ENCODE measurements at regions not wholly inside any gene's neighbourhood (a gene's known extent, or its start where the extent isn't known, plus 50 kb on each side); places are given as distances from the start of the nearest gene placed in this dataset.

DNA sequence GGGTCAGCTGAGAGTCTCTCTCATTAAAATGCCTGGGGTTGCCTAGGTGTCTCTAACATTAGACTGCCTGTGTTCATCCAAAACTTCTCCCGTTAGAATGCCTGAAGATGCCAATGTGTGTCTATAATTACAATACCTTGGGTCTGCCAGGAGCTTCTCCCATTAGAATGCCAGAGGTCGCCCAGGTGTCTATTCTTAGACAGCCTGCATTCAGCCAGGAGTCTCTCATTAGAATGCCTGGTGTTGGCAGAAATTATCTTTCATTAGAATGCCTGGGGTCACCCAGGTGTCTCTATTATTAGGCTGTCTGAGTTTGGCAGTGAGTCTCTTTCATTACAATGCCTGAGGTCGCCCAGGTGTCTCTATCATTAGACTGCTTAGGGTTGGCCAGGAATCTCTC is 1560.2 kb downstream of the UQCRFS1 start:
- DNase-seq, result no peak

- no peak for DNase-seq
Measured at GRCh38 chr19:27652281-27652680, 1560.7 kb downstream of the UQCRFS1 start.

- DNase-seq, result no peak
Measured at GRCh38 chr19:27647423-27647822, 1565.5 kb downstream of the UQCRFS1 start.

DNA sequence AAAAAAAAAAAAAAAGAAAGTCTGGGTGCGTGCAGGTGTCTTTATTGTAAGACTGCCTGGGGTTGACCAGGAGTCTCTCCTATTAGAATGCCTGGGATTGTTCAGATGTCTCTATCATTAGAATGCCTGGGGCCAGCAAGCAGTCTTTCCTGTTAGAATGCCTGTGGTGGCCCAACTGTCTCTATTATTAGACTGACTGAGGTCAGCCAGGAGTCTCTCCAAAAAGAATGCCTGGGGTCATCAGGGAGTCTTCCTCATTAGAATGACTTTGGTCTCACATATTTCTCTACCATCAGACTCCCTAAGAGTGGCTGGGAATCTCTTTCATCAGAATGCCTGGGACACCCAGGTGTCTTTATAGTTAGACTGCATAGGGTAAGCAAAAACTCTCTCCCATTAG is 1577.5 kb downstream of the UQCRFS1 start:
- DNase-seq, result no peak

DNA sequence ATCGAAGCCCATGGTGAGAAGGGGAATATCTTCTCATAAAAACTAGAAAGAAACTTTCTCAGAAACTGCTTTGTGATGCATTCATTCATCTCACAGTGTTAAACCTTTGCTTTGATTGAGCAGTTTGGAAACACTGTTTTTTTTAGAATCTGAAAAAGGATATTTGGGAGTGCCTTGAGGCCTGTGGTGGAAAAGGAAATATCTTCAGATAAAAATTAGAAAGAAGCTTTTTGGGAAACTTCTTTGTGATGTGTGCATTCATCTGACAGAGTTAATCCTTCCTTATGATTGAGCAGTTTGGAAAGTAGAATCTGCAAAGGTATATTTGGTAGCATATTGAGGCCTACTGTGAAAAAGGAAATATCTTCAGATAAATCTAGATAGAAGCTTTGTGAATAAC is 1594.9 kb downstream of the UQCRFS1 start:
- no peak for DNase-seq

GRCh38 chr19:27580906-27581305 is 1632.0 kb downstream of the UQCRFS1 start:
- DNase-seq, result no peak
